WTC11 (cell line): ENCODE measurements at regions not wholly inside any gene's neighbourhood (a gene's known extent, or its start where the extent isn't known, plus 50 kb on each side); places are given as distances from the start of the nearest gene placed in this dataset.

Source experiments
- ATAC-seq: fragments of 200-7000 bp; cut with Tn5 transposase; 2 replicates; pipeline ENCODE4 v1.10.0; 2021; ENCODE audit warnings: mild to moderate bottlenecking, moderate library complexity
- CTCF ChIA-PET: fragments of 300-600 bp; sonication (Branson Sonifier 250); formaldehyde crosslinking; loops from one replicate; lab custom pipeline; 2021; ENCODE audit warnings: antibody characterized with exemption; lab: Charles Lee
- POLR2A ChIA-PET: fragments of 350-600 bp; sonication (Branson Sonifier 250); formaldehyde crosslinking; loops from one replicate; lab custom pipeline; 2021; ENCODE audit warnings: antibody characterized with exemption; lab: Charles Lee
- DNase-seq: peaks from one replicate; pipeline ENCODE4 v3.0.0; 2021; ENCODE audit warnings: low spot score
- H3K27ac Mint-ChIP-seq: 2 replicates; pipeline ENCODE4 v1.8.0; 2021; ENCODE audit warnings: mixed read lengths
- H3K27me3 Mint-ChIP-seq: 2 replicates; pipeline ENCODE4 v1.8.0; 2021; ENCODE audit warnings: low read depth, mild to moderate bottlenecking, moderate library complexity, mixed read lengths
- H3K36me3 Mint-ChIP-seq: 2 replicates; pipeline ENCODE4 v1.8.0; 2021; ENCODE audit warnings: mixed read lengths
- H3K4me1 Mint-ChIP-seq: 2 replicates; pipeline ENCODE4 v1.8.0; 2022; ENCODE audit warnings: mixed read lengths
- H3K4me3 Mint-ChIP-seq: 2 replicates; pipeline ENCODE4 v1.8.0; 2021; ENCODE audit warnings: mild to moderate bottlenecking, moderate library complexity, mixed read lengths
- H3K9me3 Mint-ChIP-seq: 2 replicates; pipeline ENCODE4 v1.8.0; 2021; ENCODE audit warnings: mixed read lengths
- AFF4 ChIP-seq: sonication (generic); formaldehyde crosslinking; IDR thresholded peaks from 2 replicates; pipeline ENCODE4 v1.8.1; 2023; ENCODE audit warnings: mild to moderate bottlenecking, missing genetic modification reagents, borderline replicate concordance
- ATF3 ChIP-seq: sonication (generic); formaldehyde crosslinking; conservative IDR thresholded peaks from 2 replicates; pipeline ENCODE4 v1.8.1; 2022; ENCODE audit warnings: mild to moderate bottlenecking, missing genetic modification reagents
- CBFB ChIP-seq: sonication (generic); formaldehyde crosslinking; IDR thresholded peaks from 2 replicates; pipeline ENCODE4 v1.8.1; 2022; ENCODE audit warnings: mild to moderate bottlenecking, low read depth, missing genetic modification reagents
- CTCF ChIP-seq: fragments of 200-600 bp; IDR thresholded peaks from 2 replicates; pipeline ENCODE4 v1.8.0; 2022; ENCODE audit warnings: antibody characterized with exemption
- HMGXB4 ChIP-seq: sonication (generic); formaldehyde crosslinking; IDR thresholded peaks from 2 replicates; pipeline ENCODE4 v1.8.1; 2023; ENCODE audit warnings: mild to moderate bottlenecking, moderate library complexity, missing genetic modification reagents
- IRF1 ChIP-seq: sonication (generic); formaldehyde crosslinking; IDR thresholded peaks from 2 replicates; pipeline ENCODE4 v1.8.0; 2023; ENCODE audit warnings: missing genetic modification reagents
- JUN ChIP-seq: sonication (generic); formaldehyde crosslinking; IDR thresholded peaks from 2 replicates; pipeline ENCODE4 v1.8.0; 2023; ENCODE audit warnings: mild to moderate bottlenecking, missing genetic modification reagents
- KAT7 ChIP-seq: sonication (generic); formaldehyde crosslinking; IDR thresholded peaks from 2 replicates; pipeline ENCODE4 v1.8.1; 2023; ENCODE audit warnings: missing genetic modification reagents, mild to moderate bottlenecking, borderline replicate concordance
- MAX ChIP-seq: sonication (generic); formaldehyde crosslinking; IDR thresholded peaks from 2 replicates; pipeline ENCODE4 v1.8.0; 2022; ENCODE audit warnings: mild to moderate bottlenecking, missing genetic modification reagents
- MLX ChIP-seq: sonication (generic); formaldehyde crosslinking; IDR thresholded peaks from 2 replicates; pipeline ENCODE4 v1.8.1; 2023; ENCODE audit warnings: mild to moderate bottlenecking, missing genetic modification reagents, moderate library complexity
- TCF7 ChIP-seq: sonication (generic); formaldehyde crosslinking; IDR thresholded peaks from 2 replicates; pipeline ENCODE4 v1.8.0; 2022; ENCODE audit warnings: mild to moderate bottlenecking, low read depth, missing genetic modification reagents, moderate library complexity
- ZNF121 ChIP-seq: sonication (generic); formaldehyde crosslinking; IDR thresholded peaks from 2 replicates; pipeline ENCODE4 v1.8.0; 2023; ENCODE audit warnings: missing genetic modification reagents
- ZNF281 ChIP-seq: sonication (generic); formaldehyde crosslinking; IDR thresholded peaks from 2 replicates; pipeline ENCODE4 v1.8.0; 2023; ENCODE audit warnings: mild to moderate bottlenecking, missing genetic modification reagents
- ZNF317 ChIP-seq: sonication (generic); formaldehyde crosslinking; IDR thresholded peaks from 2 replicates; pipeline ENCODE4 v1.8.1; 2023; ENCODE audit warnings: low read depth, mild to moderate bottlenecking, moderate library complexity, missing genetic modification reagents, borderline replicate concordance
- ZNF425 ChIP-seq: fragments of 250-450 bp; sonication (Bioruptor Pico); conservative IDR thresholded peaks from 2 replicates; pipeline ENCODE4 v1.9.0; 2021; ENCODE audit warnings: mild to moderate bottlenecking

GRCh38 chr14:30180219-30180618, 252.6 kb upstream of the PRKD1 start (continued):
- no peak for TF ChIP-seq MAX
- no peak for TF ChIP-seq MLX
- no peak for TF ChIP-seq CBFB (CRISPR knock-in tag)

- peaks cover 14% of the 10 kb centered on the region for H3K4me1 Mint-ChIP-seq
- ATAC-seq (no peak), DNase-seq (no peak)
- TF ChIP-seq TCF7 (CRISPR knock-in tag) = no peak
- peak; percentile 21; the same call in 1 of the 2 replicates for TF ChIP-seq CTCF
- no peak for TF ChIP-seq ZNF281 (CRISPR knock-in tag)
- H3K36me3 Mint-ChIP-seq = no peaks in the 10 kb centered on the region
- CTCF ChIA-PET = interaction anchor here (0.6 to 1.8 kb wide), 8 partner anchors 10 to 172 kb away, joined by 3 to 4 read pairs (median 3); no protein-coding TSS in a partner anchor
- no peaks in the 10 kb centered on the region for H3K27me3 Mint-ChIP-seq
- POLR2A ChIA-PET = no interaction called here
- H3K9me3 Mint-ChIP-seq = peaks cover 4% of the 10 kb centered on the region; the same call in 1 of the 2 replicates
- H3K27ac Mint-ChIP-seq = no peak overlapping the region
- no peak overlapping the region for H3K4me3 Mint-ChIP-seq
Observed at GRCh38 chr14:30185832-30186231, 258.2 kb upstream of the PRKD1 start.

GRCh38 chr14:30191639-30192279, 264.1 kb upstream of the PRKD1 start:
- Mint-ChIP-seq H3K27ac (no peak overlapping the region), H3K4me1 (peaks cover 18% of the 10 kb centered on the region), H3K4me3 (no peak overlapping the region), H3K27me3 (no peaks in the 10 kb centered on the region), H3K36me3 (no peaks in the 10 kb centered on the region), H3K9me3 (peaks cover 4% of the 10 kb centered on the region; the same call in 1 of the 2 replicates)
- ATAC-seq (no peak), DNase-seq (no peak)
- ChIA-PET CTCF (no interaction called here), POLR2A (interaction anchor here (0.6 kb wide), 1 partner anchor 146 kb away, joined by 3 read pairs; no protein-coding TSS in a partner anchor)
- TF ChIP-seq ZNF425 (CRISPR knock-in tag) (no peak), ZNF121 (CRISPR knock-in tag) (no peak), KAT7 (no peak), AFF4 (CRISPR knock-in tag) (no peak), ZNF317 (CRISPR knock-in tag) (no peak), IRF1 (CRISPR knock-in tag) (no peak), HMGXB4 (CRISPR knock-in tag) (no peak), JUN (CRISPR knock-in tag) (no peak), ATF3 (CRISPR knock-in tag) (no peak)
